GM19239 (cell line): ENCODE measurements at regions not wholly inside any gene's neighbourhood (a gene's known extent, or its start where the extent isn't known, plus 50 kb on each side); places are given as distances from the start of the nearest gene placed in this dataset.
"Not testable (repeated sequence)": the region's sequence is repeated elsewhere in the genome, so short reads cannot be mapped to it uniquely, and the experiment has no call there.

Experiments used
- DNase-seq: peaks from one replicate; pipeline ENCODE4 v3.0.0; 2011; ENCODE audit warnings: low spot score; ENCODE audit not compliant: insufficient read length
- FAIRE-seq: peaks from 2 replicates; lab custom pipeline; 2011; peaks lifted over from hg19 to GRCh38; lab: Jason Lieb, UNC

DNA sequence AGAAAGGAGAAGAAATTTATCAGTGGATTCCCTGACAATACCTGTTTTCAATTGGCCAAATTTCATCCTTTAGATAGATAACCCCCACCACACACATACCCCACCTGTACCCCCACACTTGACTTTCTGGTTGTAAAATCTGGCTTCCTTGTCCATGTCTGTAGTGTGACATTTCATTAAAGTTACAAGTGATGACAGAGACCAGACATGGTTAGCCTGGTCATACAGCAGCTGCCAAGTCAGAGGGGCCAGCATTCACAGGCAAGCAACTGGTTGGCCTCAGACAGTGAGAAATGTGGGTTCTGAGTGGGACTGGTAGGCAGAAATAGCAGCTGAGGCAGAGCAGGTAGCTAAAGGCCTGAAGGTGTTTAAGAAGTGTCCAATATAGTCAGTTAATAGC lies 238.6 kb upstream of the SOX14 start:
- FAIRE-seq (no peak), DNase-seq (no peak)

DNA sequence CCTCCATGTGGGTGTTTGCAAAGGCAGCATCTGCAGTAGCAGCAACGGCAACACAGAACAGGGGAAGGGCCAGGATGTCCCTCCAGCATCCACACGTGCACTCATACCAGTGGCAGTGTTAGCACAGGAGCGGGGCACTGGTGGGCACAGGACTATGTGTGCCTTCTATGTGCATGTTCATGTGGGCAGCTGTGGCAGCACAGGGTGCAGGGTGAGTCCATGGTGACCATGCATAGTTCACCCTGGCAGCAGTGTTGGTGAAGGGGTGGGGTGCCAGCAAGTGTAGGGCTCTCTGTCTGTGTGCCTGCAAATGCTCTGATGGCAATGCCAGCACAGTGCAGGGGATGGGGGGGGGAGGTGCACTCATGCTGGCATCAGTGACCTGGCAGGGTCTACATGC lies 222.1 kb upstream of the SOX14 start:
- FAIRE-seq (no peak), DNase-seq (no peak)

DNA sequence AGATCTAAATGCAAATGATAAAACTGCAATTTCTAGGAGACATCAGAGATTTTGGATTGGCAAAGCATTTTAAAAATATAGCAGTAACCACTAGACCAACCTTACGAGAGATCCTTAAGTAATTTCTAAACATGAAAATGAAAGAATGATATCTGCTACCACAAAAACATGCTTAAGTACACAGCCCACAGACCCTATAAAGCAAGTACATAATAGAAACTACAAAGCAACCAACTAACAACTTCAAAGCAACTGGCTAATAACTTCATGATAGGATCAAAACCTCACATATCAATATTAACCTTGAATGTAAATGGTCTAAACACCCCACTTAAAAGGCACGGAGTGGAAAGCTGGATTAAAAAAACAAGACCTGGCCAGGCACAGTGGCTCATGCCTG lies 209.9 kb upstream of the SOX14 start:
- DNase-seq (no peak), FAIRE-seq (no peak)

DNA sequence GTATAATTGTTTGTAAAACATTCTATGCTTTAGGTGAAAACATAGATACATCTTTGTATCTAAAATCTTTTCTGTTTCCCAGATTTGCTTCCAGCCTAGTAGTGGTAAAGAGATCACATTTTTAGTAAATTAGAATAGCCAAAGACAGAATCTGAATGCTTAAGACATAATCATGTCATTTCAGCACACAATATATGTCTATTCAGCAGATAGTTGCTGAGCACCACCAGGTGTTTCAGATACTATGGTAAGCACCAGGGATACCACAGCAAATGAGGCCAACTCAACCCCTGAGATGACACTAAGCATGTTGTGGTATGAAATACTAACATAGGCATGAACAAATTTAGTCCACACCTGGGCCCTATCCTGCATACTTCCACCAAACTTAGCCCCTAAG lies 195.2 kb upstream of the SOX14 start:
- FAIRE-seq = no peak

DNA sequence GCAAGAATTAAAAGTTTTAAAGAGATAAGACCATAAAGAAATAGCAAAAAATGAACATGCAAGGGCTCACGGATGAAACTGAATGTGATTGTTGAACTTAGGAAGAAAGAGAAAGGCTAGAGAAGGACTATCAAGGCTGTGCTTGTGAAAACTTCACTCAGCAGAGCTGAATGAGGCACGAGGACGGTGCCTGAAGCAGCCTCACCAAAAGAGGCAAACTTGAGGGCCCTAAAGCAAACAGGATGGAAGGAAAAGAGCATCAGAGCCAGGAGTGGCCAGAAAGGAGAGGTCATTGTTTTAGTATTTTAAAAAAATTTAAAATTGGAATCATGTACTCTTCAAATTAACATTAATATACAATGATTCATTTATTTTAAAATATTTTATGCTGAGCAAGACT lies 191.2 kb upstream of the SOX14 start:
- FAIRE-seq = no peak
- DNase-seq = no peak

More for the DNA sequence above, 195.2 kb upstream of the SOX14 start:
- no peak for DNase-seq

DNA sequence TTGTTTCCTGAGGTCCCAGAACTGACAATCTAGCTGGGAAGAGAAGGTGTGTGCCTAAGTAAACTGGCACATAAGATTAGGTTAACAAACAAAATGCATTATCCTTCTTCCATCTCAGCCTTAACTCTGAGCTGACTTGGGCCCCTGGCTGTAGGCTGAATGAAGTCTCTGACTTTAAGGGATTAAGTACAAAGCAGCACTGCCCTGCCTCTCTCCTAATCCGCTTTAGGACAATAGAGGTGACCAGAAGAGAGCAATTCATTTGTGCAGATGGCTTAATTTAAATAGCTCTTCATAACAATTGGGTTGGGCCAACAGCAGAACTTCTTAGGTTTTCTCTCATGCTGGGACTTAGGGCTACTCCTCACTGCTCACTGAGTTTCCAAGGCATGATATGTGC lies 181.6 kb upstream of the SOX14 start:
- FAIRE-seq (no peak), DNase-seq (no peak)

DNA sequence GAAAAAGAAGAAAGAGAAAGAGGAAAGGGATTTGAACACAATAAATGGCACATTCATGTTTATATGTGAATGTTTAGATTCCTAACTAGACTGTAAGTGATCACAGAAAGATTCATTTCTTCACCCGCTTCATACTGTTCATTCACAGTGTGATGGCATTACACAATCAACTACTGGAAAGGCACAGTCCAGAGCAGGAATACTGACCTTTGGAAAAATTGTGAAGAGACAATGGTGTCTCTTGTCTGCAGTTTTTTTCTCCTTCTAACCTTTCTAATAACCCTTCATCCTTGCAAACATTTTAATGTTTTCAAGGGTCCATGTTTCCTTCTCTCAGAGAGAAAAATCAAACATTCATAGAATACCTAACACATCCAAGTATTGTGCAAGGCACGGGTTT lies 180.9 kb upstream of the SOX14 start:
- no peak for DNase-seq
- FAIRE-seq = no peak

DNA sequence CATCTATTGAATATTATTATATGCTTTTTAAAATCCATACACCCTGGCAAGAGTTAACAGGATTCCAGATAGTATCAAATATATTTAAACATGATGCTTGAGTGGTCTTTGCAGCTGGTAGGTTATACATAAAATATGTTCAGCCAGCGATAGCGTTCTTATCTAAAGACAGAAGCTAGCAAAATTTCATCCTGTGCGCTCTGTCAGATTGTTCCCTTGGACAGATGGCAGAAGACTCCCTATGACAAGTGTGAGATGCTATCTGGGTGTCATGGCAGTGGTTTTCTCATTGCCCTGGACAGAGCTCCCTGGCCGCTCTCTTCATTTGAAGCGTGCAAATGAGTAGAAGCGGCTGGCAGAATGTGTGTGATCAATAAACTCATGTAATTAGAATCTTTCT lies 175.2 kb upstream of the SOX14 start:
- no peak for DNase-seq
- no peak for FAIRE-seq

DNA sequence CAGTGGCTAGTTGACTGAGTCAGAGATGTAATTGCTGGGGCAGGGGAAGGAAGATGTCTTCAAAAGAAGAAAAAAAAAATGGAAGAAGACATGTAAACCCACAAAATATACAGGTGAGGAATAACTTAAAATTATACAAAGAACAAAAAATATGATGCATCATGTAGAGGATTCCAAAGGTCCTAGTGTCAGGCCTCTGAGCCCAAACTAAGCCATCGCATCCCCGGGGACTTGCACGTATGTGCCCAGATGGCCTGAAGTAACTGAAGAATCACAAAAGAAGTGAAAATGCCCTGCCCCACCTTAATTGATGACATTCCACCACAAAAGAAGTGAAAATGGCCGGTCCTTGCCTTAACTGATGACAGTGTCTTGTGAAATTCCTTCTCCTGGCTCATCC lies 168.7 kb upstream of the SOX14 start:
- not testable (repeated sequence) for FAIRE-seq, DNase-seq

DNA sequence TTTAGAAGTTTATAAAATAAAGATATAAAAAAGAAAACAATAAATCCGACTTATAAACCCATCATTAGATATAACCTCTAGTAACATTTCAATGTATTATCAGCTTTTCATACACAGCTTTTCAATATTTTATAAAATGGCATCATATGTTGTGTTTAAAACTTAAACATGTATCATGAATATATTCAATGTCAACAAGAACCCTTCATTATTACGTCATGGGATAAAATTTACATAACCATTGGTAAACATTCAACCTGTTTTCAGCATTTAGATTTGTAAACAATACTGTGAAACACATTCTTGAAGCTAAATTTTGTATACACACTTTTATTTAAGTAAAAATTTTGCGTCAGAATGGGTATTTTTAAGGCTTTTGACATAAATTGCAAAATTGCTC lies 153.4 kb upstream of the SOX14 start:
- no peak for FAIRE-seq

DNA sequence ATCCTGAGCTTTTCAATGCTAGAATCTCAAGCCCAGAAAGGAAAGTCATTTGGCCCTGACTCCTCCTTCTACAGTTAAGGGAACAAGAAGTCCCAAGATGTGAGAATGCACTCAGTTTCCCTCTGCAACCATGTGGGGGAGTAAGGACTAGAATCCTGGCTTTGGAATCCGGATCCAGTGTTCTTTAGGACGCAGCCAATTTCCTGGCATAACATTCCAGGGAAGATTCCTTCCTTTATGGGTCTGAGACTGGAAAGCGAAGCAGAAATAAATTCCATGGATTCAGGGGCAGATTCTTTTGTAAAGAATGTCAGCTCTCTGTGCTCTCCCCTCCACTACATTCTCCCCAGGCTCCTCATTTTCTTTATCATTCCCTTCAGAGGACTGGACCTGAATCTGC lies 151.8 kb upstream of the SOX14 start:
- DNase-seq (no peak), FAIRE-seq (no peak)

More for the DNA sequence above, 153.4 kb upstream of the SOX14 start:
- no peak for DNase-seq

DNA sequence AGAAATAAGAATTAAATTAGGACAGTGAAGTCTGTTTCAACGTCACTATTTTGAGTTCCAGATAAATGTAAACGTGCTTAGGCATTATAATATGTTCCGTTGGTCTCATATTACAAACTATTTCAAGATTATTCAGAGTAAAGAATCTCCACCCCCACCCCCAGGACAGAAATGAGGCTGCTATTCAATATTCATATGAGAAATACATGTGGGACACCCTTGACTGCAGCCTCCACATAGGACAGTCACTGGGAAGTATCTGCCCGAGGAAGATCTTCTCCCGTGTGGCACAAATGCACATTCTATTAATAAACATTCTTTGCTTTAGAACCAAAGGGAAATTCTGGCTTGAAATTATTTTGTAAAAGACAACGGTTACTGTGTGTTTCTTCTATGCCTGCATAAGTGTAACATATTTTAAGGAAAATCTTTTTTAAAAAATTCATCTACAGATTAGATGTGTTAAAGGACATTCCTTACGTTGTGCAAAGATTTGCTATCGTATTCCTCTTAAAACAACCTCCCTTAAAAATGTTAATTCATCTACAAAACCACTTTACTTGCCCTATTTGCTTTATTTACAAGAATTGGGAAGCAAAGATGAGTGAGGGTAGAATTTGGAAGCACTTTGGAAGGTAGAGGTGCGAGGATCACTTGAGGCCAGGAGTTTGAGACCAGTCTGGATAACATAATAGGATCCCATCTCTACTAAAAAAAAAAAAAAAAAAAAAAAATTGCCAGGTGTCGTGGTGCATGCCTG lies 148.3 kb upstream of the SOX14 start:
- FAIRE-seq = no peak
- DNase-seq = no peak

DNA sequence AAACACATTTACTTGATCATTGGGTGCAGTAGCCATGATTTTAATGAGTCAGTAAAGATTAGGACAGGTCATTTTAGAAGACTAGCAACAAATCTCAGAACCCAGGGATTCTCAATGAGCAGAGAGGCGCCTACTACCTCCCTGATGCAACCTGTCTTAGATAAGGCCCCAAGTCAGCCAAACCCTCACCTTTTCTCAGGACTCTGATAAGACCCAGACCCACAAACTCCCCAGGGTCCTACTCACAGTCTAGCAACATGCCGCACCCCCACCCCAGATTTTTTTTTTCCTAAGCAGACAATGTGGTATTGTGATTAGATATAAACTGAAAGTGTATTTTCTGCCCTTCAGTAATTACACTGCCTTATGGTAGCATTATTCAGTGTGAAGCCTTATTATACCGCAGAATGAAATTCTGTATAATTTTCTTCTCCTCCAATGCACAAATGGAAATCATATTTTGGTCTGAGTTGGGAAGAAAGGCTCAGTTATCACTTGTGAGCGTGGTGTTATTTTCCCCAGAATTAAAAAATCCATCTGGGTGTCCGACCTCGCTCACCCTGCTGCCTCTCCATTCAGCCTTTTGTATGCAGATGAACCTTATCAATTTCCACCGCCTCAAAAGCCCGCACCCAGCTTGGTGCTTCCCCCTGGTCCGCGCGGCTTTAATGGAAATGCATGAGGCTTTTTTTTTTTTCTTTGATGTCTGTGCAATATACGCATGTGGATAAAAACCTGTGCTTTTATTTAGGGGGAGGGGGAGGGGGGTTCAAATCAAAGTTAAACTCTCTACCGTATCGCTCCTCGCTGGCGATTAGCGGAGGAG lies 122.0 kb upstream of the SOX14 start:
- no peak for FAIRE-seq
- no peak for DNase-seq

DNA sequence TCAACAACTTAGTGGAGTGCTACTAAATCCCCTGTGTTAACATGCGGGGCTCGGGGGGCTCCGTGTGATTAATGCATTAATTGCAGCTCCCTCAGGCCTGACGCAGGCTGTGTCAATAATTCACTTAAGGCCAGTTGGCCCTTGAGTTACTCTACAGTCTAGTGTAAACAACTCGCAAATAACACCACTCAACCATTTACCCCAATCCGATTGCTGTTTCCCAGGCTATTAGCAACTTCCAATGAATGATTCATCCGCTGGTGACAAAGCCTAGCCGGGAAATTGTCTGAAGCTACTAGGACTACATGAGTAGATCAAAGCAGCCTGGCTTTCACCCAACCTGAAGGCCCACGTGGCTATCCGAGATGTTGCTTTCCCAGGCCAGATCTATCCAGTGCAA lies 121.3 kb upstream of the SOX14 start:
- DNase-seq (no peak), FAIRE-seq (no peak)

DNA sequence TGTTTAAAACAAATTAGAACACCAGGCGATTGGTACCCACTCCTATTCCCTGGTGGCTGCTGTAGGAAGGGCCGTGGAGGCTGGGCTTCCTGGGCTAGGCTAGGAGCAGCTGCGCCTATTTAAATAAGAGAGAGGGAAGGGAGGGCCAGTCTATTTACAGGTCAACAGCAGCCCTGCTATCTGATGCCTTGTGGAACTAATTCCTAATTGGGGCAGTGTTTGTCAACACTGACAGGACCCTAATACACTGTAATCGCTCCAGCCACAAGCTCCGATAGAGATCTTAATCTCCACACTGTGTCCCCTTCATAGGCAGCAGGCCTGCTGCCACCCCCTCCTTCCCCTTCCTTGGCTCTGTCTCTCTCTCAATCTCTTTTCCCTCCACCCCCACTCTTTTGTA lies 116.9 kb upstream of the SOX14 start:
- no peak for FAIRE-seq
- no peak for DNase-seq

DNA sequence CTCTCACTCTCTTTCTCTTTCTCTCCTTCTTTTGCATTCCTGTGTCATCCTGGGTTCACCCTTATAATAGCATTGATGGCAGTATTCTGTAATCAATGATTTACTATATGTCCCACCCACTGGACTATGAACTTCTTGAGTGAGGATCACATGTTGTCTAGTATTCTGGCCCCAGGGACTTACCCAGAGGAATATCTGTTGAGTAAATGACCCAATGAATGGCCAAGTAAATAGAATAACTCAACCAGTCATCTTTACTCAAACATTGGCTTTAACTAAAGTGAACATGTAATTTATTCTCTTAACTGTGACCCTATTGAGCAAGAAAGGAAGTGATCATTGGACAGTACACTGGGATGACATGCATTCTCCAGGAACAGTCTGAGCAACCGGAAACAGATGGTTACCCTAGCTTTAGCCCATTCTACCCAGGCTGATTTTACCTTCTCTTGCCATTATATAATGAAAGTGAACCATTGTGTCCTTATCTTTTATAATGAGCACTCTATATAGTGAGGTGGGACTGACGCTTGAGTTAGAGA lies 94.5 kb upstream of the SOX14 start:
- DNase-seq (no peak), FAIRE-seq (no peak)

DNA sequence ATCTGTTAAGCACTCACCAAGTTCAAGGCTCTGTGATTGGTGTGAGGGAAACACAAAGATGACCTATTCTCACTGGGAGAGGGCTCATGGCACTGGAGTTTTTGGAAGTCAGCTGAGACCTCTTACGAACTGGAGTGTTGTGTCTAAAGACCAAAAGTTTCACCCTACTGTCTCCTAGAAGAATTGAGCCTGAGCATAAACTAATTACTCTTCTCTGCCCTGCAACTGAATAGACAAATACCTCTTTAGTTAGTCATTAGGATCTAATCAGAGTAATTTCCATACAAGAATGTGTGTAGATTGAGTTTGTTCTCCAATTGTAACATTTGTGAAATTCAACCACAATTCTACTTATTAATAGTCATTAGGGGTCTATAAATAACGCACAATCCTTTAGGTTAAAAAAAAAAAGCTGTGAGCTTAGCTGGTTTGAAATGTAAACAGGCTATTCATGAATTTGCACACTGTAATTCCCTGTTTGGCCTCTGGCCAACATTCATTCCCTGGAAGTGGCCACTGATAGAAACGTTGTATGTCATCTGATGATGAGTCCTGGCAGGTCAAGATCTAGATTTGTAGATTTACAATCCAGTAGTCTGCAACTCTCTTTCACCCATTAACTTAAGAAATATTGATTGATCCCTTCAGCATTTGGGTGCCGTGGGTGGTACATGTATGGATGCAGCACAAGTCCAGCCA lies 76.8 kb upstream of the SOX14 start:
- FAIRE-seq = no peak

DNA sequence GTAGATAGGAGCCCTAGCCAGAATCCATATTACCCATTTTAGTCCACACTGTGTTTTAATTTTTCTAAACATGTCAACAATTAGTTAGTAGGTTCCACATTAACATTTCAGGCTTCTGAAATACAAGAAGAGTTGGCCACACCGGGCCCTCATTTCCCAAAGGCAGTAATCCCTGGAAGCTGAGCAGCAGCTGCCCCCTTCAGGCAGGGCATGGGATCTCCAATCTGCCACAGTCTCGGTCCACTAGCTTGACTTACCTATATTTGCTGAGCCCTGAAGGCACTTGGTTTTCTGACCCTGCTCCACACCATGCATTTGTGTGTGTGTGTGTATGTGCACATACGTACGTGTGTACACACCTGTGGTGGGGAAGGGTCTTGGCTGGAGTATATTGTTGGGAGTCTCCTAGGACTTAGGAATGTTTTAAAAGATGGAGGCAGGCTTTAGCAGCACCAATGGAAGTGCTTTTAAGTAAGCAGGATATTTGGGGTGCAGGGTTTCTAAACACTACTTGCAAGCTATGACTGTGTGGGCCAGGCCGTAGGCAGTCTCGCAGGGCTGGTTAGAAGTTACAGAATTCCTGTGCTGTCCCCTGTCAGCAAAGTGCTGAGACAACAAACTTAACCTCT lies 71.2 kb upstream of the SOX14 start:
- no peak for FAIRE-seq
- DNase-seq = no peak

More for the DNA sequence above, 76.8 kb upstream of the SOX14 start:
- DNase-seq = no peak

DNA sequence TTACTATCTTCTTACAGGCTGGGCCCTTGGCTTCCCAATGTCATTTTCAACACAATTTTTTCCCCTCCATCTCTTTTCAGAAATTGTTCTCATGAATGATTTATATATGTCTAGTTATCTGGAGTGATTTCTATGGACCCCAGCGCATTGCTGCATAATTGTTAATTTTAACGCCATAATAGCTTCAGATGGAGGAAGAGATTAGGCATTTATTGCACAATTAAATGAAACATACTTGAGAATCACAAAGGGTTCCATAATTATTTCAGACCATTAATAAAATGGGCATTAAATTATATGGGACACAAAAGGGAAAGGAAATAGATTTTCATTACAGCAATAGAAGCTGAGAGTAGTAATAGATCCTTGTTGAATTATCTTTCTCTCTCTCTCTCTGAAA lies 70.3 kb upstream of the SOX14 start:
- FAIRE-seq = no peak
- no peak for DNase-seq

DNA sequence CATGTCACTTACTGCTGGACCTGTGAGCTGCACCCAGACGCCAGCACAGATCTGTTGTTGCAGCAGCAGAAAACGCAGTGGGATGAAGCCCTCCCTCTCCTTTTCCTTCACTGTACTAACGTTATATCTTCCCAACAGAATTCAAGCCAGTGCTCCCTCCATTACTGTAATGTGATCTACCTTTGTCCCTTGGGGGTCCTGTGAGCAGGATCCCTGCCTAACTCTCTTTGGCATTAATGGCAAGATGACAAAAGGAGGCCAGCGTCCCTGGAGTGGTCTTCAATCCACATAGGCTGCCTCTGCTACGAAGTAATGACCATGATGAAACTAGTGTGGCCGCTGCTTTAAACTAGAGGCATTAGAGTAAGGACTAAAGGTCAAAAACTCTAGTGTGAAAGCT lies 69.3 kb upstream of the SOX14 start:
- DNase-seq (no peak), FAIRE-seq (no peak)
